MCF 10A (cell line): ENCODE measurements at regions not wholly inside any gene's neighbourhood (a gene's known extent, or its start where the extent isn't known, plus 50 kb on each side); places are given as distances from the start of the nearest gene placed in this dataset.

Experiments used
- BruUV-seq: library from RNA; stranded (reverse); fragments of 400-500 nt; replicated peaks from 2 replicates; lab custom pipeline; 2021; lab: Mats Ljungman, UMichigan
- CTCF ChIA-PET: fragments of 300-600 bp; sonication (Branson Sonifier 250); formaldehyde crosslinking; extraction: SDS; loops from one replicate; lab custom pipeline; 2021; ENCODE audit warnings: antibody characterized with exemption, inconsistent platforms; lab: Yijun Ruan, JAX
- POLR2A ChIA-PET: fragments of 300-600, 350-650 bp; sonication (Branson Sonifier 250); formaldehyde crosslinking; extraction: SDS; loops from one replicate; lab custom pipeline; 2020; ENCODE audit warnings: antibody characterized with exemption, inconsistent platforms; lab: Yijun Ruan, JAX
- DNase-seq: peaks from one replicate; pipeline ENCODE4 v3.0.0-alpha.2; 2018; ENCODE audit not compliant: unreplicated experiment
- H3K27ac Mint-ChIP-seq: one replicate; pipeline ENCODE4 v1.8.0; 2022; ENCODE audit warnings: mild to moderate bottlenecking, low read depth, mixed read lengths; ENCODE audit not compliant: unreplicated experiment
- H3K27me3 Mint-ChIP-seq: one replicate; pipeline ENCODE4 v1.8.0; 2022; ENCODE audit warnings: mixed read lengths; ENCODE audit not compliant: insufficient read depth, unreplicated experiment
- H3K36me3 Mint-ChIP-seq: one replicate; pipeline ENCODE4 v1.8.0; 2022; ENCODE audit warnings: mild to moderate bottlenecking, moderate library complexity, mixed read lengths; ENCODE audit not compliant: insufficient read depth, unreplicated experiment
- H3K4me1 Mint-ChIP-seq: one replicate; pipeline ENCODE4 v1.8.0; 2022; ENCODE audit warnings: mixed read lengths; ENCODE audit not compliant: insufficient read depth, unreplicated experiment
- H3K4me3 Mint-ChIP-seq: one replicate; pipeline ENCODE4 v1.8.0; 2022; ENCODE audit warnings: mild to moderate bottlenecking, moderate library complexity, mixed read lengths; ENCODE audit not compliant: unreplicated experiment
- H3K9me3 Mint-ChIP-seq: one replicate; pipeline ENCODE4 v1.8.0; 2022; ENCODE audit warnings: mixed read lengths; ENCODE audit not compliant: unreplicated experiment
- CTCF ChIP-seq: fragments of 200-600 bp; IDR thresholded peaks from one replicate; pipeline ENCODE4 v1.8.0; 2022; ENCODE audit warnings: antibody characterized with exemption, mild to moderate bottlenecking; ENCODE audit not compliant: unreplicated experiment
- intact Hi-C: fragments of 100-400 bp; cut with micrococcal nuclease; formaldehyde crosslinking; loops from 2 replicates; pipeline ENCODE4 v1.14.1; 2022

GRCh38 chr20:52610749-52611148, 361.4 kb upstream of the TSHZ2 start:
- ChIA-PET POLR2A (no interaction called here), CTCF (interaction anchor here (0.9 kb wide), 1 partner anchor 58 kb away, joined by 4 read pairs; no protein-coding TSS in a partner anchor)
- no peak for TF ChIP-seq CTCF
- Mint-ChIP-seq H3K4me1 (no peaks in the 10 kb centered on the region), H3K27ac (no peak overlapping the region), H3K27me3 (peaks cover 16% of the 10 kb centered on the region), H3K4me3 (no peak overlapping the region), H3K9me3 (peaks cover 30% of the 10 kb centered on the region), H3K36me3 (no peaks in the 10 kb centered on the region)
- no peak for DNase-seq
- BruUV-seq, result no TSS peak
- intact Hi-C loops, result no loop called here

- Mint-ChIP-seq H3K9me3 (peaks cover 7% of the 10 kb centered on the region), H3K4me1 (no peaks in the 10 kb centered on the region), H3K4me3 (no peak overlapping the region), H3K36me3 (no peaks in the 10 kb centered on the region), H3K27me3 (no peaks in the 10 kb centered on the region), H3K27ac (no peak overlapping the region)
- ChIA-PET CTCF (interaction anchor here (0.6 kb wide), 1 partner anchor 8 kb away, joined by 3 read pairs; no protein-coding TSS in a partner anchor), POLR2A (no interaction called here)
- intact Hi-C loops, result no loop called here
- no TSS peak for BruUV-seq
- TF ChIP-seq CTCF, result no peak
- DNase-seq, result no peak
These were observed 370.7 kb upstream of the TSHZ2 start for GRCh38 chr20:52601295-52601971.

- Mint-ChIP-seq H3K9me3 (no peaks in the 10 kb centered on the region), H3K36me3 (no peaks in the 10 kb centered on the region), H3K27me3 (no peaks in the 10 kb centered on the region), H3K27ac (no peak overlapping the region), H3K4me3 (no peak overlapping the region), H3K4me1 (no peaks in the 10 kb centered on the region)
- ChIA-PET CTCF (interaction anchor here (0.6 kb wide), 1 partner anchor 44 kb away, joined by 3 read pairs; no protein-coding TSS in a partner anchor), POLR2A (interaction anchor here (0.6 kb wide), 1 partner anchor 856 kb away, joined by 3 read pairs; no protein-coding TSS in a partner anchor)
- BruUV-seq, result no TSS peak
- DNase-seq, result no peak
- no peak for TF ChIP-seq CTCF
- intact Hi-C loops, result no loop called here
These were observed 375.9 kb upstream of the TSHZ2 start for GRCh38 chr20:52596256-52596655.

GRCh38 chr20:52595518-52595917, 376.6 kb upstream of the TSHZ2 start:
- H3K27me3 Mint-ChIP-seq, result no peaks in the 10 kb centered on the region
- POLR2A ChIA-PET, result no interaction called here
- DNase-seq, result no peak
- BruUV-seq, result no TSS peak
- intact Hi-C loops, result no loop called here
- H3K9me3 Mint-ChIP-seq, result no peaks in the 10 kb centered on the region
- no peak overlapping the region for H3K27ac Mint-ChIP-seq
- no peaks in the 10 kb centered on the region for H3K4me1 Mint-ChIP-seq
- H3K4me3 Mint-ChIP-seq, result no peak overlapping the region
- CTCF ChIA-PET, result no interaction called here
- H3K36me3 Mint-ChIP-seq, result no peaks in the 10 kb centered on the region
- no peak for TF ChIP-seq CTCF
